SK-N-MC (cell line): ENCODE measurements at regions not wholly inside any gene's neighbourhood (a gene's known extent, or its start where the extent isn't known, plus 50 kb on each side); places are given as distances from the start of the nearest gene placed in this dataset.
"Not testable (repeated sequence)": the region's sequence is repeated elsewhere in the genome, so short reads cannot be mapped to it uniquely, and the experiment has no call there.

Experiments
- DNase-seq: peaks from one replicate; pipeline ENCODE4 v3.0.0-alpha.2; 2011; ENCODE audit warnings: low read depth, low spot score
- H3K27ac ChIP-seq: fragments of 200-600 bp; sonication (generic); 2 replicates; pipeline ENCODE4 v1.5.1; 2016; ENCODE audit warnings: mixed run types
- H3K36me3 ChIP-seq: fragments of 200-600 bp; sonication (generic); 2 replicates; pipeline ENCODE4 v1.6.1; 2017; ENCODE audit warnings: antibody characterized with exemption, low read length, mixed read lengths; ENCODE audit not compliant: insufficient read depth
- H3K4me3 ChIP-seq: fragments of 200-600 bp; sonication (generic); 2 replicates; pipeline ENCODE4 v1.5.1; 2016
- H3K9ac ChIP-seq: fragments of 200-600 bp; sonication (generic); 2 replicates; pipeline ENCODE4 v1.8.0; 2017; ENCODE audit warnings: mixed run types, mixed read lengths; ENCODE audit not compliant: insufficient read length
- H3K9me3 ChIP-seq: fragments of 200-600 bp; sonication (generic); 2 replicates; pipeline ENCODE4 v1.6.1; 2017; ENCODE audit warnings: low read depth, mild to moderate bottlenecking, antibody characterized with exemption, low read length, moderate library complexity, mixed read lengths
- EZH2 ChIP-seq: fragments of 200-600 bp; sonication (generic); IDR thresholded peaks from one replicate; pipeline ENCODE4 v1.6.1; 2017; ENCODE audit warnings: antibody characterized with exemption
- FOXP2 ChIP-seq: optimal IDR thresholded peaks from 2 replicates; pipeline ENCODE3; 2011; ENCODE audit warnings: mild to moderate bottlenecking, moderate library complexity; ENCODE audit not compliant: insufficient read depth; ENCODE audit errors: extremely low read length, control extremely low read depth
- POLR2AphosphoS5 ChIP-seq: IDR thresholded peaks from 2 replicates; pipeline ENCODE4 v1.6.1; 2012; ENCODE audit warnings: mild to moderate bottlenecking, low read depth, low read length, borderline replicate concordance

- no peak overlapping the region for H3K9ac ChIP-seq
- H3K9me3 ChIP-seq = no peaks in the 10 kb centered on the region
- no peak overlapping the region for H3K4me3 ChIP-seq
- no peak overlapping the region for H3K27ac ChIP-seq
- TF ChIP-seq EZH2 = no peak
- TF ChIP-seq FOXP2 = no peak
- no peak for TF ChIP-seq POLR2AphosphoS5
- DNase-seq = no peak
- H3K36me3 ChIP-seq = no peaks in the 10 kb centered on the region
Observed at GRCh38 chr3:31105438-31106077, 211.1 kb upstream of the GADL1 start.

DNA sequence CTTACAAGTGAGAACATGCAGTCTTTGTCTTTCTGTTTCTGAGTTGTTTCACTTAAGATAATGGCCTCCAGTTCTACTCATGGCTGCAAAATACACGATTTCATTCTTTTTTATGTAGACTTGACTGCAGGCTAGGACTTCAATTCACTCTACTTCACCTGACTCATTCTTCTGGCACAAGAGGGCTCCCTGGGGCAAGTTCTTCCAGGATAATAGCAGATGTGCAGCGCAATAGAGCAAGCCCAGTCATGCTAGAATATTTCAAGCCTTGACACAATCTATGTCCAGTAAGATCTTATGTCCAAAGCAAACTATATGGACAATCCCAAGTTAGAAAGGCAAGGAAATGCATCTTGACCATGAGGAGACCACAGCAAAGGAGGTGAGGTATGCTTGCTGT lies 211.7 kb upstream of the GADL1 start:
- Histone ChIP-seq H3K36me3 (no peaks in the 10 kb centered on the region), H3K4me3 (no peak overlapping the region), H3K27ac (no peak overlapping the region), H3K9me3 (no peaks in the 10 kb centered on the region), H3K9ac (no peak overlapping the region)
- no peak for DNase-seq
- TF ChIP-seq POLR2AphosphoS5 (no peak), EZH2 (no peak), FOXP2 (no peak)

GRCh38 chr3:31106912-31107311 lies 212.5 kb upstream of the GADL1 start:
- Histone ChIP-seq H3K36me3 (no peaks in the 10 kb centered on the region), H3K9ac (no peak overlapping the region), H3K9me3 (no peaks in the 10 kb centered on the region), H3K27ac (no peak overlapping the region), H3K4me3 (no peak overlapping the region)
- no peak for TF ChIP-seq POLR2AphosphoS5
- TF ChIP-seq FOXP2 = no peak
- TF ChIP-seq EZH2 = no peak
- no peak for DNase-seq

DNA sequence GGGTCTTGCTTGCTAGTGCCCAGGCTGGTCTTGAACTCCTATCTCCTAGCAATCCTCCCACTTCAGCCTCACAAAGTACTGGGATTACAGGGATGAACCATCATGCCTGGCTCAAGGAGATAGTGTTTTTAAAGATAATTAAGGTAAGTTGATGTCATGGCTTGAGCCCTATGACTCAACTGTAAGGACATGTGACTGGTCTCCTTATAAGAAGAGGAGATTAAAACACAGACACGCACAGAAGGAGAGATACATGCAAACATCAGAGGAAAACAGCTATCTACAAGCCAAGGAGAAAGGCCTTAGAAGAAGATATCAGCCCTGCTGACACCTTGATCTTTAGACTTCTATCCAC lies 220.4 kb upstream of the GADL1 start:
- no peaks in the 10 kb centered on the region for H3K9me3 ChIP-seq
- no peak overlapping the region for H3K9ac ChIP-seq
- no peak overlapping the region for H3K27ac ChIP-seq
- no peak overlapping the region for H3K4me3 ChIP-seq
- TF ChIP-seq EZH2 = no peak
- TF ChIP-seq POLR2AphosphoS5 = no peak
- no peak for TF ChIP-seq FOXP2
- H3K36me3 ChIP-seq = no peaks in the 10 kb centered on the region
- DNase-seq = no peak

DNA sequence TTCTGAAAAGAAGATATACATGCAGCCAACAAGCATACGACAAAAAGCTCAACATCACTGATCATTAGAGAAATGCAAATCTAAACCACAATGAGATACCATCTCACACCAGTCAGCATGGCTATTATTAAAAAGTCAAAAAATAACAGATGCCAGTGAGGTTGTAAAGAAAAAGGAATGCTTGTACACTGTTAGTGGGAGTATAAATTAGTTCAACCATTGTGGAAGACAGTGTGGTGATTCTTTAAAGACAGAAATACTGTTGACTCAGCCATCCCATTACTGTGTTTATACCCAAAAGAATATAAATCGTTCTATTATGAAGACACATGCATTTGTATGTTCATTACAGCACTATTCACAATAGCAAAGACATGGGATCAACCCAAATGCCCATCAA lies 221.1 kb upstream of the GADL1 start:
- not testable (repeated sequence) for H3K27ac ChIP-seq, H3K4me3 ChIP-seq, DNase-seq, H3K36me3 ChIP-seq, H3K9ac ChIP-seq, H3K9me3 ChIP-seq

DNA sequence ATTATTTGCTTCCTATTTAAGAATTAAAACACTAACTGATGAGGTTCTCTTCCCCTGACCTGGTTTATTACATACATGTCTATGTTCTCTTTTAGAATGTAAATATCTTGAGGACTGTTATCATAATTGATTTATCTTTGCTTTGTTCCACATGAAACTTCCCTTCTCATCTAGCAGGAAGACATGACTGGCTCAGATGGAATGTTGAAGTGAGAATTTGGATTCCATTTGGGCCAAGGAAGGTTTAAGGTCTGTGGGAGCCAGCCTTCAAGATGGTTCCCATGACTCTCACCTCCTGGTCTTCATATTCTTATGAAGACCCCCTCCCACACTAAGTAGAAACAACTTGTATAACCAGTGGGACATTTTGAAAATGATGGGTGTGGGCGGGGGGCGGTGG lies 222.2 kb upstream of the GADL1 start:
- no peaks in the 10 kb centered on the region for H3K36me3 ChIP-seq
- no peak overlapping the region for H3K4me3 ChIP-seq
- H3K9ac ChIP-seq = no peak overlapping the region
- no peaks in the 10 kb centered on the region for H3K9me3 ChIP-seq
- H3K27ac ChIP-seq = no peak overlapping the region
- DNase-seq = no peak
- no peak for TF ChIP-seq POLR2AphosphoS5
- no peak for TF ChIP-seq FOXP2
- TF ChIP-seq EZH2 = no peak

- Histone ChIP-seq H3K36me3 (no peaks in the 10 kb centered on the region), H3K9ac (no peak overlapping the region), H3K27ac (no peak overlapping the region), H3K9me3 (no peaks in the 10 kb centered on the region), H3K4me3 (no peak overlapping the region)
- TF ChIP-seq EZH2 = no peak
- no peak for DNase-seq
Observed at GRCh38 chr3:31117854-31118253, 223.4 kb upstream of the GADL1 start.

DNA sequence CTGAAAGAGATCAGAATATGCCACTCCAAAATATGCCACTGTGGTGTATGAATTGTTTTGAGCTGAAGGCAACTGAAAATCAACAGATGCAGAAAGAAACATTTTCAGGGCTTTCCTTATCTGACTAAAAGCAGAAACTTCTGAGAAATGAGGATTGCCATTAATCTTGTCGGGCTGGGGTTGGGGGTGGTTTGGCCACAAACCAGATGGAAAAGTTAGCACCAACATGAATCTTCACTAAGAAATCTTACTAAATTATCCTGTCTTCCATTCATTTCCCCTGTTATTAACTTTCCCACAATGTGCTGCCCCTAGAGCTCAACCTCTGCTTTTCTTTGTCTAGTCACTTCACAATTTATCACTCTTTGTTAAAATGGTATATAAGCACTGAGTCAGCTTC lies 229.9 kb upstream of the GADL1 start:
- H3K36me3 ChIP-seq = no peaks in the 10 kb centered on the region
- TF ChIP-seq POLR2AphosphoS5 = no peak
- TF ChIP-seq FOXP2 = no peak
- no peak for TF ChIP-seq EZH2
- no peak overlapping the region for H3K27ac ChIP-seq
- no peak overlapping the region for H3K4me3 ChIP-seq
- no peak for DNase-seq
- H3K9me3 ChIP-seq = no peaks in the 10 kb centered on the region
- no peak overlapping the region for H3K9ac ChIP-seq

- no peaks in the 10 kb centered on the region for H3K9me3 ChIP-seq
- H3K9ac ChIP-seq = no peak overlapping the region
- H3K27ac ChIP-seq = no peak overlapping the region
- no peak for DNase-seq
- H3K4me3 ChIP-seq = no peak overlapping the region
- TF ChIP-seq FOXP2 = no peak
- TF ChIP-seq POLR2AphosphoS5 = no peak
- TF ChIP-seq EZH2 = no peak
- no peaks in the 10 kb centered on the region for H3K36me3 ChIP-seq
Observed at GRCh38 chr3:31125413-31126020, 231.1 kb upstream of the GADL1 start.
